HG02610 (cell line): ENCODE measurements at regions not wholly inside any gene's neighbourhood (a gene's known extent, or its start where the extent isn't known, plus 50 kb on each side); places are given as distances from the start of the nearest gene placed in this dataset.
A peak's percentile ranks its signal among the peaks of the same experiment; 100 is the strongest.

ENCODE experiments used
- ATAC-seq: cut with Tn5 transposase; IDR thresholded peaks from one replicate; pipeline ENCODE4 v1.9.1; 2021; ENCODE audit warnings: mild to moderate bottlenecking, moderate library complexity; ENCODE audit not compliant: unreplicated experiment

DNA sequence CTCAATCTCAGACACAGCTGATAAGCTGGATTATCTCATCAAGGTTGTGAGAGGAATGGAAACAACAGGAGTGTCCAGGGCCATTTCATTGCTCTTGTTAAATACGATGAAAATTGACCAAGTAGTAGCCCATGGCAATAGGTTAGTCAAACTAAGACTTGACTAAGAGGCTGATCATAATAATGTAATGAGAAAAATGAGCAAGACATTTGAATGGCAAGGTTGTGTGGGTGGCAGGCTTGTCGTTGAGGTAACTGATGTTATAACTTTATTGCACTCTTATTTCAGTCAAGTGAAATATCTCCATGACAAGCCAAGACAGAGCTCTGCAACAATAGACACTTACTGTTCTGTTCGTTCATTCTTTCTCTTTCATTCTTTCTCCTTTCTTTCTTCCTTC is 532.0 kb downstream of the GATA3 start:
- ATAC-seq, result no peak

DNA sequence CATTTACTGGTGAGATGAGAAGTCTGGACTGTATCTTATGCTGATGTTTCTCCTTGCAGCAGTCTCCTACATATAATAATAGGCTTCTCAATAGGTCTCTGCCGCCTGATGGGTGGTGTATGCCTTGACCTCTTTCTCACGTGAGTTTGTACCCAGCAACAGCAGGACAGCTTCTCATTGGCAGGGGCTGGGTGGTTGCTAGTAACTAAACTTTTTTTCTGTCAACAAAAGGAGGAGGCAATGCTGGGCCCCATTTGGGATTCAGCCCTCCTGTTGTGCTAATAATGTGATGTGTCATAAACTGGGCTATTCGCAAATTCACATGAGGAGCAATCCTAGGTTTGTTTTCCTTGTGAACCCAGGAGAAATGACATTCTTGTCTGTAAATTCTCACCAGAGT is 533.6 kb downstream of the GATA3 start:
- no peak for ATAC-seq

DNA sequence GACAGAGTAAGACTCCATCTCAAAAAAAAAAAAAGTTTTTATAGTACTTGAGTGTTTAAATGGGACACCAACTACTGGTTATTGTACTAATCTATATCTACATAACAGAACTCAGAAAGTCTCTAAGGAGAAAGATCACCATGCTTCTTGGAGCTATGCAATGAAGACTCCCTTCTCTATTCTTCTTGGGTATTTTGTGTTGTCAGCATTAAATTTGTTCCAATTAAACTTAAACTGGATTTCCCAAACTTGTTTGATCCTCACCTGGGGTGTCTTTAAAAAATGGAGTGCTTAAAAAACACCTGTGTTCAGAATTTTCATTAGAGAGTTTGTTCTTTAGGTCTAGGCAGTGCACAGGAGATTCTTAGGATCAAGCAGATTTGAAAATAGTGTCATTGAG is 536.0 kb downstream of the GATA3 start:
- ATAC-seq, result no peak

DNA sequence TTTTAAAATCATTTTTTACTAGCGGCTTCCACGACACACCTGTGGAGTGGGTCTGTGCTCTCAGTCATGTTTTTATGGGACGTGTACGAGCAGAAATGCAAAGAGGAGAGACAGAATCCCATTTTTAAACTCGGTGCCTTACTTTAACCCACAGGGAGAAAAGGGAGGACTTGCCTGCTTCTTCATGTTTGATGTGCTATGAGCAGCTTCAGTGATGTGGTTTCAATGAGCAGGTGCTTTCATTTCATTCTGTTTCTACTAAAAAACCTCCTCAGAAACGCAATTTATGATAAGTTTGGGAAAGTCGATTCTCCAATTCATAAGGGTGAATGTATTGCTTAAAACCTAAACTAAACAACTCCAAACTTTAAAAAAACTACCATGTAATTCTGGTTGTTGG is 537.2 kb downstream of the GATA3 start:
- no peak for ATAC-seq

- ATAC-seq, result no peak
Measured at GRCh38 chr10:8594176-8594575, 539.7 kb downstream of the GATA3 start.

DNA sequence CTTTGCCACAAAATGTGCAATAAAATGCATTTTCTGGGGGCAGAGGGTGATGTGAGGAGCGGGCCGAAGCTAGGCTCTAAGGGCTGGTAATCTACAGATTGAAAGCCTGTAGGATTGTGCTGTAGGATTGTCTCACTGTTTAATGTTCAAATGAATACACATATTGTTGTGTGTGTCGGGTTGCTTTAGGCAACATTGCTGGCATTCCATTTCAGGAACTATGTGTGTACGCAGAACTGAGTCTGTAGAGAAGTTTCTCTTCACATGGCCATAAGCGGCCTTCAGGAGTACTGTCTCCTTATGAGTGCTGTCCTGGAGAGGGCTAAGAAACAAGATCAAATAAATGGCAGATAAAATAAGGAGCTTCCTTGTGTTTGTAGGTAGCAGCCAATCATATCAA is 540.2 kb downstream of the GATA3 start:
- ATAC-seq, result no peak

GRCh38 chr10:8595140-8595539 is 540.7 kb downstream of the GATA3 start:
- no peak for ATAC-seq

- no peak for ATAC-seq
Measured at GRCh38 chr10:8596929-8597472, 542.5 kb downstream of the GATA3 start.

GRCh38 chr10:8600192-8600591 is 545.7 kb downstream of the GATA3 start:
- no peak for ATAC-seq

DNA sequence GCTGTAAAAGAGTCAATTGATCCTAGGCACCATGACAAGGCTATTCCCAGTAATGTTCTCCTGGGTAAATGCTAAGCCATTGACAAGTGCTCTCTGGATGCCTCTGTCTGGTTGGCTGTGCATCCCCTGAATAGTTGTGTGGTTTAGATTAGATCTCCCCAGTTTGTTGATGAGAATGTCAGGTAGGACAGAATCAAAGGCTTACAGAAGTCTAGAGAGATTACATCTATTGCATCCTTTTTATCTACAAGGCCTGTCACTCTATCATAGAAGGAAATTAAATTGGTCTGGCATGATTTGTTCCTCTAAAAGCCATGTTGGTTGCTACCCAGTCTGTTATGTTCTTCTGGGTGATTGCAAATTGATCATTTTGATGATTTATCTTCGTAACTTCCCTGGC is 548.3 kb downstream of the GATA3 start:
- ATAC-seq, result no peak

DNA sequence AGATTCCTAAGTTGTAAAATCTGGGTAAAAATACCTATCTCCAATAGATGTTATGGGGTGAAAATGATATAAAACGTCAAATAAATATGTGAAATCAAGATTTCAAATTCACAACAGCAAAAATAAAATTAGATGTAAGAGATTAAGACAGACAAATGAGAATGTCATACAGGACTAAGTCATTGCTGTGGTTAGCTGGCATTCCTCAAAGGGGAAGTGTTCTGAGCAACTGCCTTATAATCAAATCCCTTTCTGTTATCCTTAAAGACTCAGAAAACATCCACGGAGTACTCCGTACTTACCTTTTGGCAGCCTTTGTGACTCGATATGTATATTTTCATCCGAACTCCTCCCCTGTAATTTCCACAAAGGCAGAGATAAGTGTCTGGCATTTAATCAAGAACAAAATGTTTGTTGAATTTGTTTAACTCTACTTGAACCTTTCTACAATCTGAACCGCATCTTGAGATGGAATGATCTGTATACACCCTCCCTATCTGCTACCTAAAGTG is 559.6 kb downstream of the GATA3 start:
- no peak for ATAC-seq

DNA sequence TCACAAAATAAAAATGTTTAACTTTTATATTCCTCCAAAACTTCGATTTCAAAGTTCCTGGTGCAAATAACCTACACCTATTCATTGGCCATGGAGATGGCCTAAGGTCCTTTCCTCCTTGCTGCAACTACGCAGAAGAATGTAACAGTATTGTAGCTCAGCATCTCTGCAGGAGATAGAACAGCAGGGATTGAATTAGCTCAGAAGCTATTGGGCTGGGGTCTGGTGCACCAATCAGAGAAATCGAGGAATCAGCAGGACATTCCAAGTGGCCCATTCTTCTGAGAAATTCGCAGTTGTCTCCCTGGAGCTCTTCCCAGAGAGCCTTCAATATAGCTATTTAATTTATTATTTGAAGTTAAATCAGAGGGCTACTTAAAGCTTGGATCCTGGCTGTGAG is 560.6 kb downstream of the GATA3 start:
- ATAC-seq, result no peak

GRCh38 chr10:8616166-8616565 is 561.7 kb downstream of the GATA3 start:
- peak; percentile 94 for ATAC-seq

DNA sequence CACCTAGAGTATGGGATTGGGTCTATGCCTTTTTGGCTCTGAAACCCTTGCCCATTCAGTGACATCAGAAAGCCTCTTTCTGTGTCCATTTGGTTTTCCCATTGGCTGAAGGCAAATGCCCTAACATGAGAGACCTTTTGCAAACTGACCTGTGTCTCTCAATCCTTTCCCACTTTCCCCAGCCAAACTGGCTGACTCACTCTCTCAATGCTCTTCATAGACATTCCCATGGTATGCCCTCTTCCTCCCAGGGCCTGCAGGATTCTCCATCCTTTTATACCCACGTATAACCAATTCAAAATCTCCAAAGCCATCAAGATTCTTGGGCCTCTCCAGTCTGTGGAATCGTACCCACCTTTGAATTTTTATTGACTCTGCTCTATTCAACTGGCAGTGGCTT is 563.3 kb downstream of the GATA3 start:
- ATAC-seq, result no peak

GRCh38 chr10:8618834-8619233 is 564.3 kb downstream of the GATA3 start:
- ATAC-seq, result no peak

DNA sequence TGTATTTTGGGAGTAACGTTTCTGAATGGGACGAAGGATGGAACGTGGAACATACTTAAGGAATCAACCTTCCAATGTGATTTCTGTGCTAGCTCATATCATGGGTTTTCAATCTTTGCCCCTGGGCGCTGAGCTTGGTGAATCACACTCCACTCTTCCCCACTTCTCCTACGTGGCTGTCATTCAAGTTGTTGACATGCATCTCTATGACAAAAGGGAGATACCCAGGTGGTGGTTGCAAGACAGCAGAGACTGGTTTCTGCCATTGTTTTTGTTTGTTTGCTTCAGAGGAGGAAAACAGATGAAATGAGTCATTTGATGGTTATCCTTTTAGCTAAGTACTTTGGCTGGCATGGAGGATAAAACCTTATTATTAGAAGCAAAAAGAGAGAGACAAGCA is 573.9 kb downstream of the GATA3 start:
- ATAC-seq, result no peak

- ATAC-seq, result no peak
Measured at GRCh38 chr10:8633909-8634308, 579.4 kb downstream of the GATA3 start.

DNA sequence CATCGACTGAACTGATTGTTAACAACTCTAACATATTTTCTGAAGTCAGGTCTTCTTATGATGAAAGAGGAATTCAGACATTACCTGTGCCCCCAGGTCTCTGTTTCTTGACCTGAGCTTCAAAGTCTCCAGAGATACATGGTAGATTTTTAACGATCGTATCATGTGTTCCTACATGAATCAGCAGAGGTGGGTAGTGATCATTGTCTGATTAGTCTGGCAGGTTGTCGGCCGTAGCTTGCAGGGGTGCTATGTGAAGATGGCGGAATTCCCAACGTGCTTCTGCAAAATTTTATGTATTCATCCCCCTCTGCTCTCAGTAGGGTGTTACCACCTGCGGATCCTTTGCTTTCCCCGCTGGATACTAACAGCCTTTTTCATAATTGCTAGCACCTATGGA is 581.9 kb downstream of the GATA3 start:
- no peak for ATAC-seq

DNA sequence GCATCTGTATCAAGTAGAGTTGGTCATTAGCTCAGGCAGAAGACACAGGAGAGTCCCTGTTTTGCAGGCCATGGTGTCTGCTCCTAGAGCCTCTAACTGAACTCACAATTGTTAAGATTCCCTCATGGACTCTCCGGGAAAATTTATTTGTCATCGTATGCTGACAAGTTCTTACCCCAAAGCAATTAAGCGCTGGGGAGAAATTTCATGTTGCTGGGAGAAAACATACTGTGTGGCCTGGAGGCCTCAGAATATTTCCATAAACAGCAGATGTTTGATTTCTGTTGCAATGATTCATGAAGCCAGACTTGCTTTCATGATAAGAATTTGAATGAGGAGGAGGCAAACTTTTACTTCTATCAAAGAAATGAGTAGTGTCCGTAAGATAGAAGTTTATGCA is 583.2 kb downstream of the GATA3 start:
- no peak for ATAC-seq

DNA sequence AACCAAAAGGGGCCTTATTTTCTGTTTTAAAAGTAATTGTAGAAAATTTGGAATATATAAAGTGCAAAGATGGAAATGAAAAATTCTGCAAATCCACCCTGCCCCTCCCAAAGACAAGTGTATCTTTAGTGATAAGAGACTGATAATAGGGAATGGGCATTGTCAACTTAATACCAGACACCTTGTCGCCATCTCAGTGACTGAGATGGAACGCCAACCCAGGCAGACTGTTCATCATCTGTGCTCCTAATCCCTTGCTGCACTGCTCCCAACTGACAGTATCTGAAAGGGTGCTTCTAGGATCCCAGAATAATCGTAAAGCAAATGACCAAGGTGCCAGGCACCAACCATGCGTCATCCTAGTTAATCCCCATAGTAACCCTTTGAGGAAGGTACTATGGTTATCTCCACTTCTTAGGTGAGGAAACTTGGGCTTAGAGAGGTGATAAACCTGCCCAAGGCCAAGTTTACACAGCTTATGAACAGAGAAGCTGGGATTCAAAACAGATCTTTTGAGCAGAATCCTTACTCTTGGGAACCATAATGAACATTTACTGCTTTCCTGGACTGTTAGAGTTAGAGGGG is 583.7 kb downstream of the GATA3 start:
- ATAC-seq, result no peak

GRCh38 chr10:8639486-8640185 is 585.1 kb downstream of the GATA3 start:
- no peak for ATAC-seq

- ATAC-seq, result no peak
Measured at GRCh38 chr10:8640301-8640700, 585.8 kb downstream of the GATA3 start.

GRCh38 chr10:8640878-8641277 is 586.4 kb downstream of the GATA3 start:
- no peak for ATAC-seq
